HFF-Myc (cell line): ENCODE measurements at regions not wholly inside any gene's neighbourhood (a gene's known extent, or its start where the extent isn't known, plus 50 kb on each side); places are given as distances from the start of the nearest gene placed in this dataset.

Experiments
- DNase-seq: peaks from one replicate; pipeline ENCODE4 v3.0.0-alpha.2; 2011; ENCODE audit warnings: low read depth; ENCODE audit errors: extremely low read depth
- H3K4me3 ChIP-seq: replicated peaks from 2 replicates; pipeline ENCODE4 v1.5.1; 2011; ENCODE audit warnings: low read depth, mild to moderate bottlenecking, control low read depth, low read length
- CTCF ChIP-seq: IDR thresholded peaks from 2 replicates; pipeline ENCODE4 v1.5.1; 2012; ENCODE audit warnings: mild to moderate bottlenecking, low read depth, low read length, control low read depth; ENCODE audit errors: missing control alignments

GRCh38 chr2:38200598-38200997 is 124.6 kb upstream of the CYP1B1 start:
- TF ChIP-seq CTCF: no peak
- H3K4me3 ChIP-seq: no peak overlapping the region
- no peak for DNase-seq

GRCh38 chr2:38199127-38199526 is 123.2 kb upstream of the CYP1B1 start:
- no peak for TF ChIP-seq CTCF
- DNase-seq: no peak
- H3K4me3 ChIP-seq: no peak overlapping the region

GRCh38 chr2:38194751-38195150 is 118.8 kb upstream of the CYP1B1 start:
- DNase-seq: no peak
- no peak for TF ChIP-seq CTCF
- no peak overlapping the region for H3K4me3 ChIP-seq

GRCh38 chr2:38192976-38193375 is 117.0 kb upstream of the CYP1B1 start:
- TF ChIP-seq CTCF: no peak
- H3K4me3 ChIP-seq: no peak overlapping the region
- no peak for DNase-seq

GRCh38 chr2:38192046-38192445 is 116.1 kb upstream of the CYP1B1 start:
- DNase-seq: no peak
- TF ChIP-seq CTCF: no peak
- no peak overlapping the region for H3K4me3 ChIP-seq

- no peak for DNase-seq
- no peak overlapping the region for H3K4me3 ChIP-seq
- no peak for TF ChIP-seq CTCF
Observed at GRCh38 chr2:38191516-38191915, 115.6 kb upstream of the CYP1B1 start.

- no peak for DNase-seq
Observed at GRCh38 chr2:38190542-38191218, 114.7 kb upstream of the CYP1B1 start.

More at GRCh38 chr2:38190542-38191218, 114.7 kb upstream of the CYP1B1 start:
- no peak for TF ChIP-seq CTCF
- H3K4me3 ChIP-seq: no peak overlapping the region
